GM12864 (cell line): ENCODE measurements at regions not wholly inside any gene's neighbourhood (a gene's known extent, or its start where the extent isn't known, plus 50 kb on each side); places are given as distances from the start of the nearest gene placed in this dataset.
"Not testable (repeated sequence)": the region's sequence is repeated elsewhere in the genome, so short reads cannot be mapped to it uniquely, and the experiment has no call there.

ENCODE experiments used
- DNase-seq: peaks from one replicate; pipeline ENCODE4 v3.0.0-alpha.2; 2011; ENCODE audit warnings: low read depth
- H3K4me3 ChIP-seq: 2 replicates; pipeline ENCODE4 v1.5.1; 2011; ENCODE audit warnings: mild to moderate bottlenecking, low read depth, low read length, control low read depth
- TF ChIP-seq, protein P1 (sequence below): IDR thresholded peaks from 2 replicates; pipeline ENCODE4 v1.5.1; 2011; ENCODE audit warnings: low read depth, mild to moderate bottlenecking, moderate library complexity, low read length, control low read depth, inconsistent platforms; ENCODE audit errors: missing control alignments

DNA sequence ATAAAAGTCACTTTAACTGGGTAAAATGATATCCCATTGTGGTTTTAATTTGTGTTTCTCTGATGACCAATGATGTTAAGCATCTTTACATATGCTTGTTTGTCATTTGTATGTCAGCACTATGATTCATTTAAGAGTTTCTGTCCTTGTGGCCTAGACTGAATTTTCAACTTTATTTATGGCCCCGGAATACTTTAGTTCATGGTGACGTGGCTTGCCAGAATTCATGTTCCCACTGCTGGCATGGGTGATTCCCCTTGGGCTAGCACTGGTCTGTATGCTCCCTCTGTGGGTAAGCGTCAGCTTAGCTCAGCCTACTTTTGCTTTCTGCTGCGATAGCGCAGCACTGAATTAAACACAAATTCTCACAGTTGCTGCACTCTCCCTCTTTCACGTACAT, 436.3 kb upstream of the SGO1 start:
- no peak for DNase-seq
- TF ChIP-seq, protein P1, sequence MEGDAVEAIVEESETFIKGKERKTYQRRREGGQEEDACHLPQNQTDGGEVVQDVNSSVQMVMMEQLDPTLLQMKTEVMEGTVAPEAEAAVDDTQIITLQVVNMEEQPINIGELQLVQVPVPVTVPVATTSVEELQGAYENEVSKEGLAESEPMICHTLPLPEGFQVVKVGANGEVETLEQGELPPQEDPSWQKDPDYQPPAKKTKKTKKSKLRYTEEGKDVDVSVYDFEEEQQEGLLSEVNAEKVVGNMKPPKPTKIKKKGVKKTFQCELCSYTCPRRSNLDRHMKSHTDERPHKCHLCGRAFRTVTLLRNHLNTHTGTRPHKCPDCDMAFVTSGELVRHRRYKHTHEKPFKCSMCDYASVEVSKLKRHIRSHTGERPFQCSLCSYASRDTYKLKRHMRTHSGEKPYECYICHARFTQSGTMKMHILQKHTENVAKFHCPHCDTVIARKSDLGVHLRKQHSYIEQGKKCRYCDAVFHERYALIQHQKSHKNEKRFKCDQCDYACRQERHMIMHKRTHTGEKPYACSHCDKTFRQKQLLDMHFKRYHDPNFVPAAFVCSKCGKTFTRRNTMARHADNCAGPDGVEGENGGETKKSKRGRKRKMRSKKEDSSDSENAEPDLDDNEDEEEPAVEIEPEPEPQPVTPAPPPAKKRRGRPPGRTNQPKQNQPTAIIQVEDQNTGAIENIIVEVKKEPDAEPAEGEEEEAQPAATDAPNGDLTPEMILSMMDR = no peak
- no peak overlapping the region for H3K4me3 ChIP-seq

DNA sequence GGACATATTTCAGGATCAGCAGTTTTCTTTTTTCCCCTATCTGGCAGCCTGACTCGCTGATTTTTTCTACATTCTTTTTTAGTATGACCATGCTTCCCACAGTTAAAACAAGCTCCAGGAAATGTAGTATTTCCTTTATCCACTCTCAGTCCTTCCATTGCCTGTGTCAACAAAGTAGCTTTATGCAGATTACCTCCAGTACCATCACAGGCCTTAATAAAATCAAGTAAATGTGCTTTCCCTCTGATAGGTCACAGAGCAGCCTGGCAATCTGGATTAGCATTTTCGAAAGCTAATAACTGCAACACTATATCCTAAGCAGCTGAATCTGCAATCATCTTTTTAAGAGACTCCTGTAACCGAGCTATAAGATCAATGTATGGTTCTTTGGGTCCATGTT, 432.6 kb upstream of the SGO1 start:
- not testable (repeated sequence) for DNase-seq, H3K4me3 ChIP-seq

DNA sequence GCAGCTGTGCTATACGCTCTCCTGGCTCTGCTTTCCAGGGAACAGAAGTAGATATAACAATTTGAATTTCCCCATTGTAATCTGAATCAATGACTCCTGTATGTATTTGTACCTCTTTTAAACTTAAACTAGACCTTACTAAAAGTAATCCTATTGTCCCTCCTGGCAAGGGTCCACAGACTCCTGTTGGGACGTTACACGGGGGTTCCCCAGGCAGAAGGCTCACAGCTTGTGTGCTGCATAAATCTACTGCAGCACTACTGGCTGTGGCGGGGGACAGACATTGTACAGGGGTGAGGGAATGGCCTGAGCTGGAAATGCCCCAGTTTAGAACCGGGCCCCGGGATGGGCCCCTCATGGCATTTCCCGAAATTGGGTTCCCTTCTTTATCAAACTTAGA, 432.2 kb upstream of the SGO1 start:
- H3K4me3 ChIP-seq, DNase-seq: not testable (repeated sequence)

DNA sequence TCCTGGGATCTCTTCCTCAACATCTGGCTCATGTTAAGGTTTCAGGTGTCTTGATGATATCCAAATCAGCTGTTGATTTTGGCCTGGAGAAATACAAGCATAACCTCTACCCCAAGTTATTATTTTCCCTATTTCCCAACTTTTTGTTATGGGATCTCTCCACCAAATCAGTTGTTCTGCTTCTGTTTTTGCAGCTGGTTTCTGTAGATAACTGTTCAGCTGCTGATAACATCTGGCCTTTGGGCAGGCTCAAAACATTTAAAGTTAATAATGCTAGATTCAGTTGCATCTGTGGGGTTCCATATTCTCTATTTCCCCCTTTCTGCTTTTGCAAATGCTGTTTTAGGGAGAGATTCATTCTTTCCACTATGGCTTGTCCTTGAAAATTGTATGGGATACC, 430.0 kb upstream of the SGO1 start:
- not testable (repeated sequence) for H3K4me3 ChIP-seq, DNase-seq

DNA sequence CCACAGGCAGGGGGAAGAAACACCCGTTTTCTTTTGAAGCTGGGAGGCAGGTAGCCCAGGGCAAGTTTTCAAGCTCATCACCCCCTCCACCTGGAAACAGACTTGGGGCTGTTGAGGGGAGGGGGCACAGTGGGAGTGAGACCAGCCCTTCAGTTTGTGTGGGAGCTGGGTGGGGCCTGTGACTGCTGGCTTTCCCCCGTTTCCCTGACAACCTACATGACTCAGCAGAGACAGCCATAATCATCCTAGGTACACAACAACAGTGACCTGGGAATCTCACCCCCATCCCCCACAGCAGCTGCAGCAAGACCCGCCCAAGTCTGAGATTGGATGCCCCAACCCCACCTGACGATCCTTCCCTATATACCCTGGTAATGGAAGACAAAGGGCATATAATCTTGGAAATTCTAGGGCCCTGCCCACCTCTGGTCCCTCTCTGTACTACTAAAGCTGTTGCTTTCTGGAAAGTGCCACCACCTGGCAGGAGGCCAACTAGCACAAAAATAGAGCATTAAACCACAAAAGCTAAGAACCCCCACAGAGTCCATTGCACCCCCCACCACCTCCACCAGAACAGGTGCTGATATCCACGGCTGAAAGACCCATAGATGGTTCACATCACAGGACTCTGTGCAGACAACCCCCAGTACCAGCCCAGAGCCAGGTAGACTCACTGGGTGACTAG, 422.2 kb upstream of the SGO1 start:
- no peak for DNase-seq
- TF ChIP-seq, protein P1 = no peak
- H3K4me3 ChIP-seq = no peak overlapping the region

DNA sequence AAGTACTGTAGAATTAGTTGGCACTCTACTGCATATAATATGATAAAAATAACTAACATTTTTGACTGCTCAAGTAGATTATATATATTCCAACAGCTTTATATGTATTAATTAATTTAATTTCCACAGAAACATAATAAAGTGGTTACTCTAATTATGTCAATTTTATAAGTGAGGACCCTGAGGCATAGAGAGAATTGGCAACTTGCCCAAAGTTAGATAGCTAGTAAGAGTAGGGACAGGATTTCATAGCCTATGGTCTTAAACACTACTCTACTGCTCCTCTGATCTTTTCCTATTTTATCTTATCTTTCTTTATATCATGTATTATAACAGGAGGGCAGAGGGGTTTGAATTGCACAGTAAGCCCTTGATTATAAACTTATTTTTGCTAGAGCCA, 418.7 kb upstream of the SGO1 start:
- H3K4me3 ChIP-seq = no peak overlapping the region
- no peak for DNase-seq
- TF ChIP-seq, protein P1 = no peak

DNA sequence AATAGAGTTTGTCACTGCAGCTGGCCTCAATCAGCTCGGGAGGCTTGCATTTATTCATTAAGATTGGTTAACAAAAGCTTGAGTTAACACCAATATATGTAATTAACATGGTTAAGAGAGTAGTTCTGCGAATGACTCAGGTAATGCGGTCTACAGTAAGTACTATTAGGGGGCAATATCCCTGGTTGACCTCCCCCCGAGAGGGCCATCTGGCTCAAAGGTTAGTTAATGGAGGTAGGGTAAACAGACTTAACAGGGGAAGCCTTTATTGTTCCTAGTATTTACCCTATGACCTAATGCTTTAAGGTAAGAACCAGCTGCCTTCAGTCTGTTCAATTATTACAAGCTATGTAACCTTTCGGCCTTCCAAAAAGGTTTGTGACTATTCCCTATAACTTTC, 403.3 kb upstream of the SGO1 start:
- TF ChIP-seq, protein P1 = no peak
- no peak overlapping the region for H3K4me3 ChIP-seq
- DNase-seq = no peak

DNA sequence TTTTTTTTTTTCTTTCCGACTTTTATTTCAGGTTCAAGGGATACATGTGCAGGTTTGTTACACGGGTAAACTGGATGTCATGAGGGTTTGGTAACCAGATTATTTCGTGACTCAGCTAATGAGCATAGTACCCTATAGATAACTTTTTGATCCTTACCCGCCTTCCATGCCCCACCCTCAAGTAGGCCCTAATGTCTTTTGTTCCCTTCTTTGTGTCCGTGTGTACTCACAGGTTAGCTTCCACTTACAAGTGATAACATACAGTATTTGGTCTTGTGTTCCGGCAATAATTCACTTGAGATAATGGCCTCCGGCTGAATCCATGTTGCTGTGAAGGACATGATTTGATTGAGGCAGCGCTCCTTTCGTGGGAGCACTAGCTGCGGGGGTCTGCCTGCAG, 402.8 kb upstream of the SGO1 start:
- H3K4me3 ChIP-seq = no peak overlapping the region
- TF ChIP-seq, protein P1 = no peak
- no peak for DNase-seq

DNA sequence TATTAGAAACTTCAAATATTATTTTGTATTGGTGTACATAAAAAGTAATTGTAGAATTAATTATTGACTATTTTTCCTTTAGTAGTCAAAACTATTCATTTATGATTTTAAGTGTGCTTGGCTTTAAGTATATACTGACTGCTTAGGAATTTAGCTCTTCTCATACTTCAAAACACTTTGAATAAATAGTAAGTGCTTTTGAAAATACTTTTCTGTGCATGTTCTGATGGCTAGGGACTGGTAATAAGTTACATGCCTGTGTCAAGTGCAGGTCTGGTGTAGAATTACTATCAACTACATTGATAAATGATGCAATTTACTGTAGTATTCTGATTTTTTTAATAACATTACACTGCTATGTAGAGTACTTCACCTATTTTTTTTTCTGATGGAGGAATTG, 397.6 kb upstream of the SGO1 start:
- no peak for DNase-seq
- TF ChIP-seq, protein P1 = no peak
- no peak overlapping the region for H3K4me3 ChIP-seq
